ENCODE measurements at regions not wholly inside any gene's neighbourhood (a gene's known extent, or its start where the extent isn't known, plus 50 kb on each side); places are given as distances from the start of the nearest gene placed in this dataset.

DNA sequence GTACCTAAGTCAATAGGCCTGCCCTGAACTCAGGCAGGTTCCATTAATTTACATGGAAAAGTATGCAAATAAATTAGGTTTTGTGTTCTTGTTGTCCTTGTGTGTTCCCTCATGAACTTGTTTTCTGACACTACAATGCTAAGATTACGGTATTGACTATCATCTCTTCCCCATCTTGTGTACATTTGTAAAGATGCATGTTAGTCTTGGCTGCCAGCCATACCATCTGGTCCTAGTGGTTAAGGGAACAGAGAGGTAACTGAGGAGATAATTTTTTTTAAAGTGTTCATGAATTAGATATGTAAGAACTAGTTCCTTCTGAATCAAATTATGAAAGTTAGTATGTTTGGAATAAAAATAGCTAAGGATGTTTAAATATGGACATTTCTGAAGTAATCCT is 167.6 kb upstream of the ADAMTS5 start:
- intact Hi-C loops (cut with micrococcal nuclease; ENCODE audit: unreplicated experiment) (no loop called here), in situ Hi-C loops (cut with HindIII; ENCODE audit: low pct_unique_long_range_greater_than_20kb, low sequenced_read_pairs) (no loop called here)
- no peak for DNase-seq (ENCODE audit: low read depth, low spot score)
- ATAC-seq, result no peak
- BruUV-seq (replicated peaks), result no TSS peak
- Histone ChIP-seq H3K27ac (ENCODE audit: low read length) (no peak overlapping the region), H3K27me3 (ENCODE audit: control insufficient read depth, insufficient read depth, low read length) (no peaks in the 10 kb centered on the region), H3K9me3 (ENCODE audit: control insufficient read depth, insufficient read depth, low read depth, low read length) (no peaks in the 10 kb centered on the region), H3K36me3 (ENCODE audit: control insufficient read depth, insufficient read depth, low read length) (no peaks in the 10 kb centered on the region), H3K4me3 (ENCODE audit: low read depth in 2 of 2, low read length in 2 of 2) (no peak overlapping the region), H3K4me1 (ENCODE audit: control insufficient read depth, insufficient read depth, low read length) (no peaks in the 10 kb centered on the region)
- TF ChIP-seq POLR2AphosphoS5 (IDR thresholded peaks at IDR 0.05; ENCODE audit: low read depth, low read length), result no peak
- TF ChIP-seq, protein P1, sequence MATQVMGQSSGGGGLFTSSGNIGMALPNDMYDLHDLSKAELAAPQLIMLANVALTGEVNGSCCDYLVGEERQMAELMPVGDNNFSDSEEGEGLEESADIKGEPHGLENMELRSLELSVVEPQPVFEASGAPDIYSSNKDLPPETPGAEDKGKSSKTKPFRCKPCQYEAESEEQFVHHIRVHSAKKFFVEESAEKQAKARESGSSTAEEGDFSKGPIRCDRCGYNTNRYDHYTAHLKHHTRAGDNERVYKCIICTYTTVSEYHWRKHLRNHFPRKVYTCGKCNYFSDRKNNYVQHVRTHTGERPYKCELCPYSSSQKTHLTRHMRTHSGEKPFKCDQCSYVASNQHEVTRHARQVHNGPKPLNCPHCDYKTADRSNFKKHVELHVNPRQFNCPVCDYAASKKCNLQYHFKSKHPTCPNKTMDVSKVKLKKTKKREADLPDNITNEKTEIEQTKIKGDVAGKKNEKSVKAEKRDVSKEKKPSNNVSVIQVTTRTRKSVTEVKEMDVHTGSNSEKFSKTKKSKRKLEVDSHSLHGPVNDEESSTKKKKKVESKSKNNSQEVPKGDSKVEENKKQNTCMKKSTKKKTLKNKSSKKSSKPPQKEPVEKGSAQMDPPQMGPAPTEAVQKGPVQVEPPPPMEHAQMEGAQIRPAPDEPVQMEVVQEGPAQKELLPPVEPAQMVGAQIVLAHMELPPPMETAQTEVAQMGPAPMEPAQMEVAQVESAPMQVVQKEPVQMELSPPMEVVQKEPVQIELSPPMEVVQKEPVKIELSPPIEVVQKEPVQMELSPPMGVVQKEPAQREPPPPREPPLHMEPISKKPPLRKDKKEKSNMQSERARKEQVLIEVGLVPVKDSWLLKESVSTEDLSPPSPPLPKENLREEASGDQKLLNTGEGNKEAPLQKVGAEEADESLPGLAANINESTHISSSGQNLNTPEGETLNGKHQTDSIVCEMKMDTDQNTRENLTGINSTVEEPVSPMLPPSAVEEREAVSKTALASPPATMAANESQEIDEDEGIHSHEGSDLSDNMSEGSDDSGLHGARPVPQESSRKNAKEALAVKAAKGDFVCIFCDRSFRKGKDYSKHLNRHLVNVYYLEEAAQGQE (IDR thresholded peaks at IDR 0.05; ENCODE audit: insufficient read depth in 1 of 2, low read depth in 2 of 2, low read length in 1 of 2), result no peak
- TF ChIP-seq, protein P2, sequence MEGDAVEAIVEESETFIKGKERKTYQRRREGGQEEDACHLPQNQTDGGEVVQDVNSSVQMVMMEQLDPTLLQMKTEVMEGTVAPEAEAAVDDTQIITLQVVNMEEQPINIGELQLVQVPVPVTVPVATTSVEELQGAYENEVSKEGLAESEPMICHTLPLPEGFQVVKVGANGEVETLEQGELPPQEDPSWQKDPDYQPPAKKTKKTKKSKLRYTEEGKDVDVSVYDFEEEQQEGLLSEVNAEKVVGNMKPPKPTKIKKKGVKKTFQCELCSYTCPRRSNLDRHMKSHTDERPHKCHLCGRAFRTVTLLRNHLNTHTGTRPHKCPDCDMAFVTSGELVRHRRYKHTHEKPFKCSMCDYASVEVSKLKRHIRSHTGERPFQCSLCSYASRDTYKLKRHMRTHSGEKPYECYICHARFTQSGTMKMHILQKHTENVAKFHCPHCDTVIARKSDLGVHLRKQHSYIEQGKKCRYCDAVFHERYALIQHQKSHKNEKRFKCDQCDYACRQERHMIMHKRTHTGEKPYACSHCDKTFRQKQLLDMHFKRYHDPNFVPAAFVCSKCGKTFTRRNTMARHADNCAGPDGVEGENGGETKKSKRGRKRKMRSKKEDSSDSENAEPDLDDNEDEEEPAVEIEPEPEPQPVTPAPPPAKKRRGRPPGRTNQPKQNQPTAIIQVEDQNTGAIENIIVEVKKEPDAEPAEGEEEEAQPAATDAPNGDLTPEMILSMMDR (IDR thresholded peaks at IDR 0.05), result no peak
- CTCF ChIA-PET, result no interaction called here
- POLR2A ChIA-PET, result no interaction called here

DNA sequence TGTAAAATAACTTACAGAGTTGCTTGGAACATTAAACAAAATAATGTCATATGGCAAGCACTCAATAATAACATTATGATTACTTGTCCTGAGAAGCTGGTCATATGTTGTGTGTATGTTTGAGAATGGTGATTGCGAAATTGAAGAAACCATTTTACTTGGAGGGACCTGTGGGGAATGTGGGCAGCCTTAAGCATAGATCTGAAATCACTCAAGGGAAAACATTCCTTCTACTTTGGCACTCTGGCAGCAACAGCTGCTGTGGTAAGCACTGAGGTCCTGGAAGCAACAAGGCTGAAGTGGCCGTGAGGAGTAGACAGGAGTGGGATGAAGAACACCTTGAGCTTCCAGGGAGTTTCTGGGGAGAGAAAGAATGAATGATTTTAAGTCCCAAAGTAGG is 165.4 kb upstream of the ADAMTS5 start:
- Histone ChIP-seq H3K4me1 (ENCODE audit: control insufficient read depth, insufficient read depth, low read length) (no peaks in the 10 kb centered on the region), H3K27ac (ENCODE audit: low read length) (no peak overlapping the region), H3K4me3 (ENCODE audit: low read depth in 2 of 2, low read length in 2 of 2) (no peak overlapping the region), H3K27me3 (ENCODE audit: control insufficient read depth, insufficient read depth, low read length) (no peaks in the 10 kb centered on the region), H3K9me3 (ENCODE audit: control insufficient read depth, insufficient read depth, low read depth, low read length) (no peaks in the 10 kb centered on the region), H3K36me3 (ENCODE audit: control insufficient read depth, insufficient read depth, low read length) (no peaks in the 10 kb centered on the region)
- in situ Hi-C loops (cut with HindIII; ENCODE audit: low pct_unique_long_range_greater_than_20kb, low sequenced_read_pairs), result no loop called here
- ChIA-PET CTCF (no interaction called here), POLR2A (no interaction called here)
- TF ChIP-seq POLR2AphosphoS5 (IDR thresholded peaks at IDR 0.05; ENCODE audit: low read depth, low read length), result no peak
- no peak for TF ChIP-seq TCF7L2 (IDR thresholded peaks at IDR 0.05; ENCODE audit: low read depth, low read length)
- TF ChIP-seq, protein P2 (IDR thresholded peaks at IDR 0.05), result no peak
- TF ChIP-seq, protein P1 (IDR thresholded peaks at IDR 0.05; ENCODE audit: insufficient read depth in 1 of 2, low read depth in 2 of 2, low read length in 1 of 2), result no peak
- no peak for TF ChIP-seq SIN3A (IDR thresholded peaks at IDR 0.05; ENCODE audit: borderline replicate concordance, insufficient read depth, low read depth, low read length)
- intact Hi-C loops (cut with micrococcal nuclease; ENCODE audit: unreplicated experiment), result no loop called here
- no TSS peak for BruUV-seq (replicated peaks)
- ATAC-seq (no peak), DNase-seq (ENCODE audit: low read depth, low spot score) (no peak)
